Germinal center (tissue), 1 donor: ENCODE measurements at regions not wholly inside any gene's neighbourhood (a gene's known extent, or its start where the extent isn't known, plus 50 kb on each side); places are given as distances from the start of the nearest gene placed in this dataset.
"Not testable (repeated sequence)": the region's sequence is repeated elsewhere in the genome, so short reads cannot be mapped to it uniquely, and the experiment has no call there.

Experiments
- DNase-seq: peaks from one replicate; pipeline ENCODE4 v3.0.0; 2012; ENCODE audit warnings: mixed read lengths, low spot score

DNA sequence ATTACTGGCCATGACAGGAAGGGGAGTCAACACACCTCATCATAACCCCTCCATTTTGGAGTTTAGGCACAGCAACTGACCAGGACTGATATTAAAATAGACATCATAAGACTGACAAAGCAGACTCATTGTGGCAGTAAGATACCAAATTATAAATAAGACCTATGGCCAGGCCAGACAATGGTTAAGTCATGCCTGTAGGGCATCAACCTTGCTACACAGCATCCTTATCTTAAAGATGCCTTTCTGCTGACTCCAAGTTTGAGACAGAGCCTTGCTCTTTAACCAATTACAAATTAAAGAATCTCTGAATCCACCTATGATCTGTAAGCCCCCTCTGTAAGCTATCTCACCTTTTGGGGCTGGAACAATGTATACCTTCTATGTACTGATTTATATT lies 65.5 kb downstream of the VCX2 start:
- DNase-seq = no peak

- DNase-seq = no peak
Measured at GRCh38 chrX:8103655-8104054, 67.4 kb downstream of the VCX2 start.

GRCh38 chrX:8091510-8091909 lies 79.6 kb downstream of the VCX2 start:
- no peak for DNase-seq

DNA sequence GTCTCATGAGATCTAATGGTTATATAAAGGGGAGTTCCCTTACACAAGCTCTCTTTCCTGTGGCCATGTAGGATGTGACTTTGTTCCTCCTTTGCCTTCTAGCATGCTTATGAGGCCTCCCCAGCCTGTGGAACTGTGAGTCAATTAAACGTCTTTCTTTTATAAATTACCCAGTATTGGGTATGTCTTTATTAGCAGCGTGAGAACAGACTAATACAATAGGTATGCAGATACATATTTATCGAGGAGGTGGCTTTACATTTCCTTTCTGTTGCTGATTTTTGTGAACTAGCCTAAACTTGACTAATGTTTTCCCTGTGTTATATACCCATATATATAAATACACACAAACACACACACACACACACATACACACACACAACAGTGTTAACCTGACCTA lies 80.2 kb downstream of the VCX2 start:
- no peak for DNase-seq

GRCh38 chrX:8090482-8090881 lies 80.6 kb downstream of the VCX2 start:
- DNase-seq = no peak

DNA sequence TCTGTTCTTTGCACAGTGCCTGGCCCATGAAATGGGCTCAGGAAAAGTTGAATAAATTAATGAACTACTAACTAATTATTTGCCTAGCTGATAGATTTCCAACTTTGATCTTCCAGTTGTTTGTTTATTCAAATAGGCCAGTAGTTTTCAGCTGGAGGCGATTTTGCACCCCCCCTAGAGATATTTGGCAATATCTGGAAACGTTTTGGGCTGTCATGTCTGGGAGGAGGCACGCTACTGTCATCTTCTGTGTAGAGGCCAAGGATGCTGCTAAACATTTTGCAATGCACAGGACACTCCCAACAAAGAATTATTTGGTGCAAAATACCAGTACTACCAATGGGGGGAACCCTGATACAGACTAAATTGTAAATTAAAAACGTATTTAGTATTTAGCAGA lies 81.9 kb downstream of the VCX2 start:
- no peak for DNase-seq

- DNase-seq = no peak
Measured at GRCh38 chrX:8084006-8084405, 87.1 kb downstream of the VCX2 start.

DNA sequence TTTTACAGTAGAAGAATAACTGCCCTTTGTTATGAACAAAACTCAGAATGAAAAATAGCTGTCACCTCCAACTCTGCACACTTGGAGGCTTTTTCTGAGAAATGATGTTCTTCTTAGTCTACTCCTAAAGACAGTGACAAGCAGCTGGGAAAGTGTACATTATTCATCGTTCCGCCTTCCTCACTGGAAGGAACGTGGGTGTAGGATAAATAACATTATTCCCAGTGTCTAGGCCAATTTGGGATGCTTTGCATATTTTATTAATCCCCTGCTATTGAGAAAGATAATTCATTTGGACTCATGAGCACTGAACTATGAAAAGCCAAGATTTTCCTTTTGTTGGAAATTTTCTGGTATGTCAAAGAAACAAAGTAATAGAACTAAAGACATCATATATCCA lies 87.8 kb downstream of the VCX2 start:
- DNase-seq = no peak

GRCh38 chrX:8075636-8076035 lies 95.4 kb downstream of the VCX2 start:
- no peak for DNase-seq

DNA sequence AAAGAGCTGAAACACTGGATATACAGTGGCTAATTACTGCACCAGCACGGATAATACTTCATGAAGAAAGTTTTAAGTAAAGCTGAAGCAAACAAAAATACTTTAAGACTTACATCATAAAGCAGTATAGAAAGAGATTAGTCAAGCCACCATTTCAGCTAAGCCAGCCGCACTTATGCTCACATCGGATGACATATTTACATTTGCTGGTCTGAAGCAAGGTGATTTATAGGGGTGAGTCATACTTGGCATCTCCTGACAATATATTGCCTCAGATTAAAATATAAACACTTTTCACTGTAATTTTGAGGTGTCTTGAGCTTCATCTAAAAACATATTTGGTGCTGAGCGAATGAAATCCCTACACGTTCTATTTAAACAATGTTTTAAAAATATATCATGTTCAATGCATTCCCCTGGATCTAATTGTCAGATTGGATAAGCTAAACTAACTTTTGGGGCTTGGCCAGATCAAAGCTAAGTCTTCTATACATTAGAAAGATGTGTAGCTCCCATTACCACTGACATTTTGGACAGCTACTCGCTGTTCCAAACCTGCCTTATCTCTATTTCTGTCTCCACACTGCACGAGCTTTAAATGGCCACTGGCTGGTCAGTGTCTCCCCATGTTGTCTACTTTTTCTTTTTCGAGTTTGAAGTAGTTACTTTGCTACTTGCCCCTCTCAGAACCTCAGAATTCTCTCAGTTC lies 103.2 kb downstream of the VCX2 start:
- no peak for DNase-seq

DNA sequence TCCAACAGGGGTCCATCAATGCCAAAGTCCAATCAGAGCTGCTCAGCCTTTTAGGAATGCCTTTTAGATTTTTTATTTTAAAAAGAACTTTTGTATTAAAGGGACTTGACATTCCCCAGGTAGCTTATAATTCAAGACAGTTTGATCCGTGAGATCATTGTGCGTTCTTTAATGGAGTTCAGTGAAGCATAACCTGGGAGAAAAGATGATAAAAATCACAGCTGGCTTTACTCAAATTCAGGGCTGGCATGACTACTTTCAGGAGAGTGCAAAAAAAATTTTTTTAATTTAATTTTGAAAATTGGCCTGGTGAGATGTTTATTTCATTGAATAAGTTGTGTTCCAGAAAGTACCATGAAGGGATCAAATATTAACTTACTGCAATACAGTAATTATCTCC lies 118.2 kb downstream of the VCX2 start:
- DNase-seq = no peak

- DNase-seq = no peak
Measured at GRCh38 chrX:8049827-8050226, 121.2 kb downstream of the VCX2 start.

GRCh38 chrX:8048466-8048865 lies 121.3 kb upstream of the PNPLA4 start:
- DNase-seq = no peak

DNA sequence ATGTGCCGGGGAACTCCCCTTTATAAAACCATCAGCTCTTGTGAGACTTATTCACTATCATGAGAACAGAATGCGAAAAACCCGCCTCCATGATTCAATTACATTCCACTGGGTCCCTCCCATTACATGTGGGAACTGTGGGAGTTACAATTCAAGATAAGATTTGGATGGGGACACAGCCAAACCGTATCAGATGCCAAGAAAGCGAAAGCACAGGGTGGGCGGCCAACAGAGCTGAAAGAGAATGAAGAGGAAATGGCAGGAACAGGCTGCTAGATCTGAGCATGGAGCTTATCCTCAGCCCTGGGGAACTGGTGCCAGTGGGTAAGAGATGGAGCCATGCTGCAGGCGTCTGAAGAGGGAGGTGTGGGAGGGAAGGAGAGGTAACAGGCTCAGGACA lies 117.7 kb upstream of the PNPLA4 start:
- DNase-seq = no peak

GRCh38 chrX:8043546-8043945 lies 116.3 kb upstream of the PNPLA4 start:
- no peak for DNase-seq

- no peak for DNase-seq
Measured at GRCh38 chrX:8043121-8043520, 115.9 kb upstream of the PNPLA4 start.

- DNase-seq = no peak
Measured at GRCh38 chrX:8042304-8042703, 115.1 kb upstream of the PNPLA4 start.

DNA sequence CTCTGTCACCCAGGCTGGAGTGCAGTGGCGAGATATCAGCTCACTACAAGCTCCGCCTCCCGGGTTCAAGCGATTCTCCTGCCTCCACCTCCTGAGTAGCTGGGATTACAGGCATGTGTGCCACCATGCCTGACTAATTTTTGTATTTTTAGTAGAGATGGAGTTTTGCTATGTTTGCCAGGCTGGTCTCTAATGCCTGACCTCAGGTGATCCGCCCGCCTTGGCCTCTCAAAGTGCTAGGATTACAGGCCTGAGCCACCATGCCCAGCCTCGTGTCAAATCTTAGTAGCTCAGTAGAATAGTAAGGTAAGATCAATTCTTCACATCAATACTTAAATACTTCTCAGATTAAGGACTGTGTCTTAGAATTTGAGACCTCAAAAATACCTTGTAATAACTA lies 112.5 kb upstream of the PNPLA4 start:
- DNase-seq = not testable (repeated sequence)

- DNase-seq = no peak
Measured at GRCh38 chrX:8037593-8038348, 110.6 kb upstream of the PNPLA4 start.

- no peak for DNase-seq
Measured at GRCh38 chrX:8036914-8037313, 109.7 kb upstream of the PNPLA4 start.

DNA sequence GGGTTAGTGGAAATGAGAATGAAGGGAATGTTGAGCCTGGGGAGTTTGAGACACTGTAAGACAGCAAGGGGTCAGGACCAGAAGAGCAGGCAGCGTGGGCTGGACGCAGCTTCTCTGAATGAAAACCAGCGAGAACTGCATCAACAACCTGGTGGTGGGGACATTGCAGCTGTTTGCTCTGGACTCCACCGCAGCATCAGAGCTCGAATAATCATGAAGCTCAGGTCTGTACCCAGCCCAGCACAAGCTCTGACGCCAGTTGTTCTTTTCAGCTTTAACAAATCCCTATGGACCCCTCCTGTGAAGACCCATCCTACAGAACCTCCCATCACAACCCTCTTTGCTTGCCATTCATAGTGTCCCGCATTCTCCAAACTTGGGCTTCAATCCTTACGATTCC lies 106.8 kb upstream of the PNPLA4 start:
- no peak for DNase-seq

GRCh38 chrX:8033175-8033574 lies 106.0 kb upstream of the PNPLA4 start:
- DNase-seq = no peak

GRCh38 chrX:8030361-8030760 lies 103.1 kb upstream of the PNPLA4 start:
- no peak for DNase-seq

GRCh38 chrX:8027827-8028226 lies 100.6 kb upstream of the PNPLA4 start:
- no peak for DNase-seq
